ENCODE measurements at regions not wholly inside any gene's neighbourhood (a gene's known extent, or its start where the extent isn't known, plus 50 kb on each side); places are given as distances from the start of the nearest gene placed in this dataset.
"Not testable (repeated sequence)": the region's sequence is repeated elsewhere in the genome, so short reads cannot be mapped to it uniquely, and the experiment has no call there.

DNA sequence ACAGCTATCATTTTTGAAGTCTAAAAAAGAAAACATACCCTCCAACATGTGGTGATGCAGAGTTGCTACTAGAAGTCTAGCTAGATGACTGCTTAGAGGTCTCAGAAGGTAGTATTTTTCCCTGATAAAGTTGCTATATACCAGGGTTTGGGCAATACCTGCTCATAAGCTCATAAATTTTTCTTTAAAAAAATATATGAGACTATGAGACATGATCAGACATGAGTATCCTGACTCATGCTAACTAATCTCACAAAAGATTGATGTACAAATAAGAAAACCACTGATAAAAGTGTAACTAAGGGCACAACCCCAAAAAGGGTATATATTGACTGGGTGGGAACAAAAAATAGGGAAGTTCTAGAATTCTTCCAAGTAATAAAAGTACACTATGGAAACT lies 740.9 kb downstream of the METTL15 start:
- DNase-seq (ENCODE audit: extremely low read depth in 1 of 2, low read depth in 1 of 2), result no peak

DNA sequence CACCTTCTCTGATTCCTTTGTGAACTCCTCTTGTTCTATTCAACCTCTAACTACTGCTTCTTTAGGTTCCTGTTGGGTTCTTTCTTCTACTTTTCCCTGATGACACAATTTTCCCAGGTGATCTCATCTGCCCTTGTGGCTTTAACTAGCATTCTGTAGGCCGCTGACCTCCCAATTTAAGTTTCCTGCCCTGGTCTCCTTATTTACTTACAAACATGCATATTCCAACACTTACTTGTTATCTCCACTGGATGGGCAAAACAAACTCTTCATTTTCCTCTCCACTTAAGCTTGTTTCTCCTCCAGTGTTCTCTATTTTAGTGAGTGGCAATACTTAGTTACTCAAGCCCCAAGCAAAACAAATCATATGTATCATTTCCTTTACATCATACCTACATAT lies 734.5 kb downstream of the METTL15 start:
- DNase-seq (ENCODE audit: extremely low read depth in 1 of 2, low read depth in 1 of 2), result no peak

DNA sequence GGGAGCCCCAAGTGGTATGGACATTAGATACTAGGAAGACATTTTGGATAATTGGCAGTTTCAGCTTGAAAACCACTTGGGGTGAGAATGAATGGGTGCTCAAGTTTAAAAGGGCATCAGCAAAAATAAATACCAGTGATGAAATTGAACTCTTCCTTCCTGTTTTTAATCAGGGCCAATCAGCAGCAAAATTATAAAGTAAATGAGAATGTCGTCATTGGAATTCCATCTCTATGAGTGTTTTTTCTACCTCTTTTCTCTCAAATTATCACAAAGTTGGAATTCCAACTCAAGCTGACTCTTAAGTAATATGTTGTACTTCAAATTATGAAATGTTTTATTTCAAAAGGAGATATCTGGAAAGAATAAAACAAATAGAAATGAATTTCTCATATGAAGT lies 730.6 kb downstream of the METTL15 start:
- DNase-seq (ENCODE audit: extremely low read depth in 1 of 2, low read depth in 1 of 2), result no peak

DNA sequence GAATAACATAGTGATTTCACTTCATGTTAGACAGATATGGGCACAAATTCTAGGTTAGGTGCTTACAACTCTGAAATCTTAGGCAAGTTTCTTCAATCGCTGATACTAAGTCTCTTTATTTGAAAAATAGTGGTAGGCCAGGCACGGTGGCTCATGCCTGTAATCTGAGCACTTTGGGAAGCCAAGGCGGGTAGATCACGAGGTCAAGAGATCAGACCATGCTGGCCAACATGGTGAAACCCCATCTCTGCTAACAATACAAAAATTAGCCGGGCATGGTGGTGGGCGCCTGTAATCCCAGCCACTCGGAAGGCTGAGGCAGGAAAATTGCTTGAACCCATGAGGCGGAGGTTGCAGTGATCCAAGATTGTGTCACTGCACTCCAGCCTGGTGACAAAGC lies 729.4 kb downstream of the METTL15 start:
- no peak for DNase-seq (ENCODE audit: extremely low read depth in 1 of 2, low read depth in 1 of 2)

DNA sequence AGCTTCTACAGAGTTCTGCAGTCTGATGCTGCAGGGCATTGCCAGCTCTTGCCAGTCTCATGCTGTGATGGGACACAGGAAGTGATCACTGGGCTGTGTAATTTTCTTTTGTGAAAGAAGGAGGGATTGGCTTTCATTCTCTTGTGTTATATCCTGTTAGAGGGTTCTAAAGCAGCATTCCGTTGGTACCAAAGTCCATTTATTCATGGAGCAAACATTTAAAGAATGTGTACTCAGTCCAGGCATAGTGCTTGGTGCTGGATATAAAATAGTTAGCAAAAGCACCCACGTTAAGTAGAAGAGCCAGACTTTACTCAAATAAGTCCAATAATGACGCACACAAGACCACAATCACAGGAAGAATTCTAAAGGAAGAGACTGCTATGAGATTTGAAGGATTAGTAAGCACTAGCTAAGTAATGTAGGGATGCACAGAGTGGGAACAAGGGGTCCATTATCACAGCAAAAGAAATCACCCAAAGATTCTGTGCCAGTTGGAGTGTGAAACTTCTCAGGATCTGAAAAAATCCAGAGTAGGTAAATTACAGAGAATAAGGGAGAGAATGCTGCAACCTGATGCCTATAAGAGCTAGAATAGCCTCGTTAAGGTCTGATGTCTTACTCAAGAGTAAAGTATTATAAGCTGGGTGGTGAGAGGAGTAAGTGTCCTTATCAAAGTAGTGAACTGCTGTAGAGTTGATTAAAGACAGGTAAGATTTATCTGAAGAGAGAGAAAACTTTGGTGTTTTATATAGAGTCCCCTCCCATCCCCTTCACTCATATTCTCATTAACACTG lies 728.3 kb downstream of the METTL15 start:
- DNase-seq (ENCODE audit: extremely low read depth in 1 of 2, low read depth in 1 of 2), result no peak

DNA sequence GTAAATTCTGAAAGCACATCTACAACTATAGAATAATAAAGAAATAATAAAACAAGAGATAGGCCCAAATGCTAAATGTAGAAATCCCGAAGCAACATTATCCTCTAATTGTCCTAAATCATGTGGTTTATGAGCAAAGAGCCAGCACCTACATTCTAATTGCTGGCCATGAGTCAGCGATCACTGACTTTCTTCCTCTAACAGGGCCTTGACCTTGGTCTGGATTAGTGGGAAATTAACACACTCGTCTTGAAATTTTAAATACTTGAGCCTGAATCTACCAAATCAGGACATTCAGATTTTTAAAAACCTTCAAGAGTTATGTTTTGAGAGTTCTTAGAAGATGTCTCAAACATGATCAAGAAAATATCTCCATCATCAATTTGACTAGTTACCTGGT lies 727.6 kb downstream of the METTL15 start:
- DNase-seq (ENCODE audit: extremely low read depth in 1 of 2, low read depth in 1 of 2), result no peak

DNA sequence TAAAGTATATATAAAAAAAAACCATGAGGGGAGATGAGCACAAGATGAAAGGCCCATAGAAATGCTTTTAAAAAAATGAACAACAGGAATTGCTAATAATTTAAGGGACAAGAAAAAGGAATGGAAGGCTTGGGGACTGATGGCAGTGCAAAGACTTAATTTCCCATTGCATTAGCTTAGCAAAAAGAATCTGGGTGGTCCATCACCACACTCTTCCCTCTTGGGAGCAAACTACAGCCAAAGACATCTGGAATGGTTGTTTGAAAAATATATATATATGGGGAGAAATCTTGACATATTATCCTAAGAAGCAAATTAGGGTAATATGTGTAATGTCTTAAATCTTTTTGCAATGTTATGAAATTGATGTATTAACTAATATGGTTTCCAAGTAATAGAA lies 727.1 kb downstream of the METTL15 start:
- no peak for DNase-seq (ENCODE audit: extremely low read depth in 1 of 2, low read depth in 1 of 2)

DNA sequence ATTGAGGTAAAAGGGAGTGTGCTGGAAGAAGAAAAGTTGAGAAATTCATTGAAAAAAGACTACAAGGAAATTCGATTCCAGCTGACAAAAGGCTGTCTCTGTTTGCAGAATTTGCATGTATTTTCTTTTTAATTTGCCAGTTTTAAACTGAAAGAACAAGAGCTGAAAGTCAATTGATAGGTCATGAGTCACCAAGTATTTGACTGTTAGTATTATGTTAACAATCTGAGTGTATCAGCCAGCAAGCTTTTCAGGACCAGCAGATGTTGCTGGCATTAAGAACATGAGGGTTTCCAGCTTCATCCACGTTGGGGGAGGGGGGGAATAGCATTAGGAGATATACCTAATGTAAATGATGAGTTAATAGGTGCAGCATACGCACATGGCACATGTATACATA lies 726.7 kb downstream of the METTL15 start:
- no peak for DNase-seq (ENCODE audit: extremely low read depth in 1 of 2, low read depth in 1 of 2)

DNA sequence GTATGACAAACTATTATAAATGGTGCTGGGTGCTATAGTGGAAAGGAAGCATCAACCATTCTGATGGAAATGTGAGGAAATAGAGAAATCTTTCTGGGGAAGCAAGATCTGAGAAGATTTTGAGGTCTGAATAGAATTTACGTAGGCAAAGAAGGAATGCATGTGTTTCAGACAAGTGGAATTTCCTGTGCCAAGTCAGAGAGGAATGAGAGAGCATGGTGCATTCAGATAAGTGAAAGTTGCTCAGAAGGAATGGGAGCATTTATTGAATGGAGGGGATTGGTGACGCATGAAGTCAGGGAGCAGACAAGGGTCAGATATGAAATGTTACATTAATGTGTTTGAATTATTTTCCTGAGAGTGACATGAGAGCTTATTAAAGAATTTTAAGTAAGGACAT lies 725.5 kb downstream of the METTL15 start:
- DNase-seq (ENCODE audit: extremely low read depth in 1 of 2, low read depth in 1 of 2), result no peak

DNA sequence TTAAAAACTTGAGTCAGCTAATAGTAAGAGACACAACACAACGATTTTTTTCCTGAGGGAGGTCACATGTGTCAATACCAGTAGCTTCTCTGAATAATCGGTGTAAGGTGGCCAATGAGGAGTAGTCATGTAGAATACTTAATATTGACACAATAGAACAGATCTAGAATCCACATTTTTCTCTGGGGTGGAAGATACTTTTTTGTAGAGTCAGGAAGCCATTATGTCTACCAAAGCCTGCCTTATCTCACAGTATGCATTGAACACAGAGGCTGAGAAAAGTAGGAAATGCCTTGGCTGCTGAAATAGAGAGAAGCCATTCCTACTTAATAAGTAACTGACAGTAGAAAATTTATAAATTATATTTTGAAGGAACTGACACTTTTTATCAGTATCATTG lies 725.0 kb downstream of the METTL15 start:
- DNase-seq (ENCODE audit: extremely low read depth in 1 of 2, low read depth in 1 of 2), result no peak

DNA sequence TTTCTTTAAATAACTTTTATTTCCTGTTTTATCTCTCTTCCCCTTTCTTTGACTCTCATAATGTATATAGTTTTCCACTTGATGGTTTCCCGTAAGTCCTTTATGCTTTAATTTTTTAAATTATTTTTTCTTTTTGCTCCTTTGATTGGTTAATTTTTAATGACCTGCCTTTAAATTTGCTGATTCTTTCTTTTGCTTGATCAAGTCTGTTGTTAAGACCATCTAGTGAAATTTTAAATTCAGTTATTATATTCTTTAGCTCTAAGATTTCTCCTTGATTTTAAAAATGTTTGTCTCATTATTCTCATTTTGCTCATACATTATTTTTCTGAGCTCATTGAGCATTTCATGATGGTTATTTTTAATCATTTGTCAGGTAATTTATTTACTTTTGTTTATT lies 718.6 kb downstream of the METTL15 start:
- DNase-seq (ENCODE audit: extremely low read depth in 1 of 2, low read depth in 1 of 2), result no peak

DNA sequence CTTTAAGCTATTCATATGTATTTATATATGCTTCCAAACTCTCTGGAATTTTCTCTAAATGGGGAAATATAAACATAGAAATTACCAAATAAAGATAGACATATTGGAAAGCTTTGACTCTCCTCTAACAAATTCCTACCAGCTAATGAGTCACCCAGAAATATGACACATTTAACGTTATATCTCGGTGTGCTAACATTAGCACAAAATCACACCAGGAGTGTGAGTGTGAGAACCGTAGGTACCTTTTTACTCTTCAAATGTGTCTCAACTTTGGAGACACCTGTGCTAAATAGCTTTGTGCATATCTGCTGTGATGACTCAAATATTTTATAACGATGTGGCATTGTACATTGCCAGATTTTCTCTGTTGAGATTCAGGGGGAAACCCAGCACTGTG lies 714.4 kb downstream of the METTL15 start:
- no peak for DNase-seq (ENCODE audit: extremely low read depth in 1 of 2, low read depth in 1 of 2)

DNA sequence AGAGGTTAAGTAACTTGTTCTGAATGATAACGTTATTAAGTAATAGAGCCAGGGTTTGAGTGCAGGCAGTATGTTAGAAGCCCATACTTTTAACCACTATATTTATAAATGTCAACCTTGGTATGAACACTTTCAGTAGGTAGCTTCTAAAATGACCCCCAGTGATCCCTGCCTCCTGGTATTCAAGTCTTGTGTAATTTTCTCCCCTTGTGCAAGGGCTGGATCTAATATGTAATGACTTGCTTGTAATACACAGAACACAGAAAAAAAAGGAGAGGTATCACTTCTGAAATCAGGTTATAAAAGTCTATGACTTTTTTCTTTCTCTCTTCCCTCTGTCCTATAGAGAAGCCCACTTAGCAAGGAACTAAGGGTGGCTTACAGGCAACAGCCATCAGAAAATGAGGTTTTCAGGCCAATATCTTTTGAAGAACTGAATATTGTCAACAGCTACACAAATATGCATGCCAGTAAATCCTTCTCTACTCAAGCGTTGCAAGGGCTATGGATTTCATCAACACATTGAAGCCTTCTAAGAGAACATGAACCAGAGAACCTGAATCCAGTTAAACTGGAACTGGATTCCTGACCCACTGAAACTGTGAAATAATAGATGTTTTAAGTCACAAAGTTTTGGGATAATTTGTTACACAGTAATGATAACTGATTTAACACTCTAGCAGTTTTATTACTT lies 712.3 kb downstream of the METTL15 start:
- DNase-seq (ENCODE audit: extremely low read depth in 1 of 2, low read depth in 1 of 2), result no peak

DNA sequence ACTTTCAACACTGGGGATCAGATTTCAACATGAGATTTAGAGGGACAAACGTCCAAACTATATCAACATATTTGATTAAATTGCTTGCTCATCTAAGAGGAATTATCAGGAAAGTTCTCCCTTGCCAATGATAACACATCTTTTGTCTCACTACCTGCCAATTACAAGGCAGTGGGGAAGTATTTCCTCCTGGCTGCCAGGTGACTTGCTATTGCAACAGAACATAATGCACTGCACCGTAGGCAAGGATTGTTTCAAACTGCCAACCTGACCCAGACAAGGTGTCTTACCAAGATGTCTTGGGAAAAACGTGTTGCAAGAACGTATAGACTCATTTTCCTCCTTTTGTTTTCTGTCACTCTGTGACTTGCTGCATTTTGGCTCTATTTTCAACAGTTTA lies 711.6 kb downstream of the METTL15 start:
- no peak for DNase-seq (ENCODE audit: extremely low read depth in 1 of 2, low read depth in 1 of 2)

DNA sequence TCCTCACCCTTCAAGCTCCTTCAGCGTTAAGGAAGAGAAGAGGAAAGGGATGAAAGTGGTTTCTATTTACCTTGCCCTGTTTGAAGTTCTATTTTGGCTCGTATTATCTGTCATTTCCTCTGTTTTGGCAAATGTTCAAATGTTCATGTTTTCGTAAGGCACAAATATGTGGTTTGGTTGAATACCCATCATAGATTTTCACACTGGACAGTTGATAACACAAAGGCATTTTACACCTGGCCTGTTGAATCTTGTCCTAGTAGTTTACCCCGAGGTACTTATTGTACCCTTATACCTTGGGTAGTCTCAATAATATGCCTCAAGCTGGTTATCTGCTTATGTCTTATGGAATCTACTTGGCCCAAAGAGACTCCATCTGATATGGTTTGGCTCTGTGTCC lies 706.9 kb downstream of the METTL15 start:
- DNase-seq (ENCODE audit: extremely low read depth in 1 of 2, low read depth in 1 of 2), result no peak

DNA sequence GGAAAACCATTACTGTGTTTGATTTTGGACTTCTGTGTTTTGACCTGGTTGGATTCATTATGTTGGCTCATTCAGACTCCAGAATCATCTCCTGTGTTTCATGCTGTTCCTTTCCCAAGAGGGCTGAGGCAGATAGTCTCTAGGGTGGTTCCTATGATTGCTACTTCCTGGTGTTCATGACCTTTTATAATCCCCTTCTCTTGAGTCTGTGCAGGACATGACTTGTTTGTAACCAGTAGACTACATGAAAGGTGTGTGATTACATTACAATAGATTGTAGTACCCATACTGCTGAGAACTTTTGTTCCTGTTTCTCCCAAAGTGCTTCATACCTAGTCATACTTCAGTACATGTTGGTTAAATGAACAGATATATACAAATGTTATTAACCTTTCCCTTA lies 700.6 kb downstream of the METTL15 start:
- DNase-seq (ENCODE audit: extremely low read depth in 1 of 2, low read depth in 1 of 2), result no peak

DNA sequence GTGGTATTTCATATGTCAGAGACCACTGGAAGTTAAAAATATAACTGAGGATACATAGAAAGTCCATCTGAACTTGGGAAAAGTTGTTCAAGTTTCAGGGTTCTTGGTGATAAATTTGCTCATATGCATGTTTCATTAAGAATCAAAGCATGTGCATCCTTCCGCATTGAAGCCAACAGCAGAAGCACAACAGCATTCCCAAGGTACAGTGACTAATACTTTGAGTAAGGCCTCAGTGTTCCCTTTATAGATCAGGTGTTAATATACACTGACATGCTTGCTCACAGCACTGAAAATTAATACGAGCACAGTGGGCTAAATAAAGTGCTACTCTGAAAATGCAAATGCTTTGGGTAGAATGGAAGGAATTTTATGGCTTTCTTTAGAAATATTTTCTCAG lies 691.1 kb downstream of the METTL15 start:
- DNase-seq (ENCODE audit: extremely low read depth in 1 of 2, low read depth in 1 of 2), result no peak

DNA sequence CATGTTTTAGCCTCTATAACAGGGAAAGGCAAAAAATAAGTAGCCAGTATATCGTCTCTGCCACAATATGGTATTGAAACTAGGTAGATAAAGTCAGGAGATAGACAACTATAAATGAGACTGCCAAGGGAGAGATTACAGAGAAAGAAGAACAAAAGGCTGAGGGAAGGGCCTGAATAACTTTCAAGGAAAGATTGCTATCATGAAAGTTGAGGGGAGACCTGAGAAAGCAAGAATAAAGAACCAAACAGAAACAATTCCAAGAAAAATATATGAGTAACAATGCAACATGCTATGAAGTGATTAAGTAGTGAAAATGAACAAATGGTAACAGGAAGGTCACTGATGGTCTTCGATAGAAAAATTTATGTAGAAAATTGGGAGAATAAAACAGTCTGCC lies 690.1 kb downstream of the METTL15 start:
- DNase-seq (ENCODE audit: extremely low read depth in 1 of 2, low read depth in 1 of 2), result no peak

DNA sequence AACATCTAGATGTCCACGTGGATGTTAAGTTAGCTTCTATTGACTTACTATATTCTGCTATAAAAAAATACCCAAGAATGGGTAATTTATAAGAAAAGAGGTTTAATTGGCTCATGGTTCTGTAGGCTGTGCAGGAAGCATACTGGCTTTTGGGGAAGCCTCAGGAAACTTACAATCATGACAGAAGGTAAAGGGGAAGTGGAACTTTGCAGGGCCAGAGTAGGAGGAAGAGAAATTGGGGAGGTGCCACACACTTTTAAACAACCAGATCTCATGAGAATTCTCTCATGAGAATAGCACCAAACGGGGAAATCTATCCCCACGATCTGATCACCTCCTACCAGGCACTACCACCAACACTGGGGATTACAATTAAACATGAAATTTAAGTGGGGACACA lies 689.3 kb downstream of the METTL15 start:
- DNase-seq (ENCODE audit: extremely low read depth in 1 of 2, low read depth in 1 of 2), result no peak

DNA sequence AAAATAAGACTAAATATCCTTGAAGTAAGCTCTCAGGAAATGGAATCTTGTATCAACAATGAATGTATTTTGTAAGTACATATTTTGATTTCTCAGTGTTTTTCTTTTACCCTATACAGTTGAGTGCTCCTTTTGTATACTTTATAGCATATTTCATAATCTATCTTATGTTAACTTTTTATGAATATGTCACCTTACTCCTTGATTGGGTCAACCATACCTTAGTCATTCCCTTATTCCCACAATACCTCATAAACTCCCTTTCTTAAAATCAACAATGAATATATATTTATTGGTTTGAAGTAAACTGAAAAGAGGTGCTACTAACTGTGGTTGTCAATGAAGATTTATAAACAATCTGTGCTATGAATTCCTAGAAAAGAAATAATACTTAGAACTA lies 686.2 kb downstream of the METTL15 start:
- no peak for DNase-seq (ENCODE audit: extremely low read depth in 1 of 2, low read depth in 1 of 2)

DNA sequence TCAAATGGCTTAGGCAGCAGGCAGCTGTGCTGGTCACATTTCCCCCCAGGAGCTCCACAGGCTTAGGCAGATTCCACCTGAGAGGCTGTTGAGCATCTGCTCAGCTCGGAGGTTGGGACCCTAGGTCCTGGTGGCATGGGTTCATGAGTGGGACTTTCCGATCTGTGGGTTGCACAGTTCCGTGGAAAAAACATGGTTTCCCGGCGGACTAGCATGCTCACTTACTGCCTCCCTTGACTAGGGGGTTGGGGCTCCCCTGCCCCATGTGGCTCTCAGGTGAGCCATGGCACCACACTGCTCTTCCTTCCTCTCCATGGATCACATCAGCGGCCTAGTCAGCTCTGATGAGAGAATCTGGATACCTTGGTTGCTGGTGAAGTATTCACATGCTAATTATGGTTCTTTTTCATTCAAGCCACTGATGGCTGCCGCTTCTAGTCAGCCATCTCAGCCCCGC lies 685.1 kb downstream of the METTL15 start:
- no peak for DNase-seq (ENCODE audit: extremely low read depth in 1 of 2, low read depth in 1 of 2)

DNA sequence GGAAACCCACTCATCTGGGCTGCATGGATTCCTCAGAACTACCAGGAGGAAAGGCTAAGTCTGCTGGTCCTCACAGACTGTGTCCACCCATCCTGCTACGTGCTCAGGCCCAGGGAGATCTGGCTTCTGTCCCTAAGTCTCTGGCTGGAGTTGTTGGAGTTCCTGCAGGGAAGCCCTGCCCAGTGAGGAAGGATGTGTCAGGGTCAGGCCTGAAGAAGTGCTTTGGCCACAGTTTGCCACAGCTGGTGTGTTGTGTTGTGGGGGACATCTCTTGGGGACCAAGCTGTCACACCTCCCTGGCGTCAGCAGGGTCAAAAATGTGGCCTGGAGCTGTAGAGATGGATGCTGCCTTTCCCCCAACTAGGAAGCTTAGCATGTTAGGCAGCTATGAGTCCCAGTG lies 684.7 kb downstream of the METTL15 start:
- no peak for DNase-seq (ENCODE audit: extremely low read depth in 1 of 2, low read depth in 1 of 2)

DNA sequence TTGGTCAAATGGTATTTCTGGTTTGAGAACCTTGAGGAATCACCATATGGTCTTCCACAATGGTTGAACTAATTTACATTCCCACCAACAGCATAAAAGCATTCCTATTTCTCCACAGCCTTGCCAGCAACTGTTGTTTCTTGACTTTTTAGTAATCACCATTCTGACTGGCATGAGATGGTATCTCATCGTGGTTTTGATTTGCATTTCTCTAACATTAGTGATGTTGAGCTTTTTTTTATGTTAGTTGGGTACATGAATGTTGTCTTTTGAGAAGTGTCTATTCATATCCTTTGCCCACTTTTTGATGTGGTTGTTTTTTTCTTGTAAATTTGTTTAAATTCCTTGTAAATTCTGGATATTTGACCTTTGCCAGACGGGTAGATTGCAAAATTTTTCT lies 679.7 kb downstream of the METTL15 start:
- DNase-seq (ENCODE audit: extremely low read depth in 1 of 2, low read depth in 1 of 2), result not testable (repeated sequence)
